Loucy (cell line): ENCODE measurements at regions not wholly inside any gene's neighbourhood (a gene's known extent, or its start where the extent isn't known, plus 50 kb on each side); places are given as distances from the start of the nearest gene placed in this dataset.

Experiments
- H2AFZ ChIP-seq: fragments of 200-600 bp; sonication (generic); 2 replicates; pipeline ENCODE4 v1.6.0; 2016; ENCODE audit warnings: antibody characterized with exemption, mild to moderate bottlenecking, low read length, moderate library complexity
- H3F3A ChIP-seq: fragments of 200-600 bp; 2 replicates; pipeline ENCODE4 v1.6.0; 2016; ENCODE audit warnings: antibody characterized with exemption, low read depth, mild to moderate bottlenecking
- H3K27me3 ChIP-seq: fragments of 200-600 bp; sonication (generic); 2 replicates; pipeline ENCODE4 v1.6.1; 2014; ENCODE audit warnings: low read length, mild to moderate bottlenecking; ENCODE audit not compliant: insufficient read depth, poor library complexity, severe bottlenecking
- H3K36me3 ChIP-seq: fragments of 200-600 bp; sonication (generic); 2 replicates; pipeline ENCODE4 v1.6.1; 2016; ENCODE audit warnings: low read length; ENCODE audit not compliant: insufficient read depth
- H3K4me1 ChIP-seq: fragments of 200-600 bp; sonication (generic); 2 replicates; pipeline ENCODE4 v1.5.1; 2014; ENCODE audit warnings: low read length, mild to moderate bottlenecking; ENCODE audit not compliant: insufficient read depth, poor library complexity, severe bottlenecking
- H3K4me2 ChIP-seq: fragments of 200-600 bp; sonication (generic); 2 replicates; pipeline ENCODE4 v1.6.0; 2014; ENCODE audit warnings: antibody characterized with exemption, low read length, low read depth, mild to moderate bottlenecking; ENCODE audit not compliant: poor library complexity, severe bottlenecking
- H3K4me3 ChIP-seq: fragments of 200-600 bp; sonication (generic); 2 replicates; pipeline ENCODE4 v1.5.1; 2014; ENCODE audit warnings: low read length, mild to moderate bottlenecking, mixed read lengths; ENCODE audit not compliant: poor library complexity, severe bottlenecking
- H3K79me2 ChIP-seq: fragments of 200-600 bp; sonication (generic); 2 replicates; pipeline ENCODE4 v1.6.1; 2014; ENCODE audit warnings: low read length; ENCODE audit not compliant: insufficient read depth
- H3K9ac ChIP-seq: fragments of 200-600 bp; sonication (generic); 2 replicates; pipeline ENCODE4 v1.6.0; 2014; ENCODE audit warnings: mild to moderate bottlenecking, low read depth, low read length, moderate library complexity; ENCODE audit not compliant: poor library complexity, severe bottlenecking
- H3K9me2 ChIP-seq: fragments of 200-600 bp; sonication (generic); replicated peaks from 2 replicates; pipeline ENCODE4 v1.6.1; 2016; ENCODE audit warnings: low read depth, low read length, mixed read lengths
- H3K9me3 ChIP-seq: fragments of 200-600 bp; sonication (generic); 2 replicates; pipeline ENCODE4 v1.6.1; 2014; ENCODE audit warnings: mild to moderate bottlenecking, antibody characterized with exemption, low read length, low read depth; ENCODE audit not compliant: insufficient read depth
- H4K20me1 ChIP-seq: fragments of 200-600 bp; sonication (generic); 2 replicates; pipeline ENCODE4 v1.6.0; 2014; ENCODE audit warnings: antibody characterized with exemption, low read length, mild to moderate bottlenecking; ENCODE audit not compliant: insufficient read depth, poor library complexity, severe bottlenecking
- CTCF ChIP-seq: fragments of 200-600 bp; sonication (generic); conservative IDR thresholded peaks from 2 replicates; pipeline ENCODE4 v1.5.1; 2014; ENCODE audit warnings: mild to moderate bottlenecking, antibody characterized with exemption, low read length
- EZH2phosphoT487 ChIP-seq: fragments of 200-600 bp; IDR thresholded peaks from 2 replicates; pipeline ENCODE4 v1.6.1; 2018; ENCODE audit warnings: antibody characterized with exemption, mild to moderate bottlenecking, moderate library complexity, borderline replicate concordance

GRCh38 chr11:41955066-41955465 is 495.6 kb upstream of the LRRC4C start:
- Histone ChIP-seq H3F3A (no peaks in the 10 kb centered on the region), H3K9ac (no peak overlapping the region), H3K4me3 (no peak overlapping the region), H3K36me3 (no peaks in the 10 kb centered on the region), H4K20me1 (no peaks in the 10 kb centered on the region), H2AFZ (no peak overlapping the region), H3K79me2 (no peaks in the 10 kb centered on the region), H3K9me3 (no peaks in the 10 kb centered on the region), H3K27me3 (no peaks in the 10 kb centered on the region), H3K9me2 (no peaks in the 10 kb centered on the region), H3K4me1 (no peaks in the 10 kb centered on the region), H3K4me2 (no peak overlapping the region)
- TF ChIP-seq EZH2phosphoT487 (no peak), CTCF (no peak)

GRCh38 chr11:41955635-41956400 is 496.4 kb upstream of the LRRC4C start:
- Histone ChIP-seq H3K4me2 (no peak overlapping the region), H3K27me3 (no peaks in the 10 kb centered on the region), H3K4me3 (no peak overlapping the region)

GRCh38 chr11:41963406-41963805 is 504.0 kb upstream of the LRRC4C start:
- H3F3A ChIP-seq = no peaks in the 10 kb centered on the region

More at GRCh38 chr11:41955635-41956400, 496.4 kb upstream of the LRRC4C start:
- Histone ChIP-seq H3F3A (no peaks in the 10 kb centered on the region), H3K9ac (no peak overlapping the region), H3K79me2 (no peaks in the 10 kb centered on the region), H3K4me1 (no peaks in the 10 kb centered on the region), H3K9me3 (no peaks in the 10 kb centered on the region), H3K36me3 (no peaks in the 10 kb centered on the region), H3K9me2 (no peaks in the 10 kb centered on the region), H2AFZ (no peak overlapping the region), H4K20me1 (no peaks in the 10 kb centered on the region)
- no peak for TF ChIP-seq CTCF
- no peak for TF ChIP-seq EZH2phosphoT487

More at GRCh38 chr11:41963406-41963805, 504.0 kb upstream of the LRRC4C start:
- Histone ChIP-seq H4K20me1 (no peaks in the 10 kb centered on the region), H3K9me3 (no peaks in the 10 kb centered on the region), H3K36me3 (no peaks in the 10 kb centered on the region), H3K4me3 (no peak overlapping the region), H3K27me3 (no peaks in the 10 kb centered on the region), H3K4me2 (no peak overlapping the region), H2AFZ (no peak overlapping the region), H3K9ac (no peak overlapping the region), H3K79me2 (no peaks in the 10 kb centered on the region), H3K9me2 (no peaks in the 10 kb centered on the region), H3K4me1 (no peaks in the 10 kb centered on the region)
- TF ChIP-seq EZH2phosphoT487 = no peak
- no peak for TF ChIP-seq CTCF
